A673 (cell line): ENCODE measurements at regions not wholly inside any gene's neighbourhood (a gene's known extent, or its start where the extent isn't known, plus 50 kb on each side); places are given as distances from the start of the nearest gene placed in this dataset.

Experiments used
- EZH2 ChIP-seq: fragments of 200-600 bp; sonication (generic); IDR thresholded peaks from 2 replicates; pipeline ENCODE4 v1.6.1; 2017; ENCODE audit warnings: borderline replicate concordance, low read depth, mild to moderate bottlenecking, mixed read lengths, antibody characterized with exemption, low read length; ENCODE audit not compliant: poor library complexity, severe bottlenecking
- TF ChIP-seq, protein P1 (sequence below): fragments of 300-800, 200-600 bp; sonication (generic); conservative IDR thresholded peaks from 2 replicates; pipeline ENCODE4 v1.5.1; 2017; ENCODE audit warnings: low read depth, mild to moderate bottlenecking, antibody characterized with exemption, low read length, moderate library complexity, mixed read lengths

DNA sequence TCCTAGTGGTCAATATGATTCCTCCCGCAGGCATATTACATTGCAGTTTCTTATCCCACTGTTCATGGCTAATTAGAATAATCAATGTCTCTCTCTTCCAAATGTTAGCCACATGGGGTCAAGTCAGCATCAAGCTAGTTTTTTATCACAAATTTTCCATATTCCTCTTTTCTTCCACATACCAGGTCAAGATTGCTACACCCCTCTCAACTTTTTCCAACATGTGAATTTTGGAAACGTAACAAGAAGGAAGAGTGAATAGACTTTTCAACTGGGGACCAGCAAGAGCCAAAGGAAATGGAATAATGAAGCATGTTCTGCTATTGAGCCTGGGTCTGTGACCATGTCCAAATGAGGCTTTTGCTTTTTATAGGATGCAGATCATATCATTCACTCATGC is 65.1 kb downstream of the SOD2 start:
- TF ChIP-seq, protein P1, sequence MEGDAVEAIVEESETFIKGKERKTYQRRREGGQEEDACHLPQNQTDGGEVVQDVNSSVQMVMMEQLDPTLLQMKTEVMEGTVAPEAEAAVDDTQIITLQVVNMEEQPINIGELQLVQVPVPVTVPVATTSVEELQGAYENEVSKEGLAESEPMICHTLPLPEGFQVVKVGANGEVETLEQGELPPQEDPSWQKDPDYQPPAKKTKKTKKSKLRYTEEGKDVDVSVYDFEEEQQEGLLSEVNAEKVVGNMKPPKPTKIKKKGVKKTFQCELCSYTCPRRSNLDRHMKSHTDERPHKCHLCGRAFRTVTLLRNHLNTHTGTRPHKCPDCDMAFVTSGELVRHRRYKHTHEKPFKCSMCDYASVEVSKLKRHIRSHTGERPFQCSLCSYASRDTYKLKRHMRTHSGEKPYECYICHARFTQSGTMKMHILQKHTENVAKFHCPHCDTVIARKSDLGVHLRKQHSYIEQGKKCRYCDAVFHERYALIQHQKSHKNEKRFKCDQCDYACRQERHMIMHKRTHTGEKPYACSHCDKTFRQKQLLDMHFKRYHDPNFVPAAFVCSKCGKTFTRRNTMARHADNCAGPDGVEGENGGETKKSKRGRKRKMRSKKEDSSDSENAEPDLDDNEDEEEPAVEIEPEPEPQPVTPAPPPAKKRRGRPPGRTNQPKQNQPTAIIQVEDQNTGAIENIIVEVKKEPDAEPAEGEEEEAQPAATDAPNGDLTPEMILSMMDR, result no peak
- no peak for TF ChIP-seq EZH2
